Medulla oblongata (tissue), 1 donor: ENCODE measurements at regions not wholly inside any gene's neighbourhood (a gene's known extent, or its start where the extent isn't known, plus 50 kb on each side); places are given as distances from the start of the nearest gene placed in this dataset.

Source experiments
- DNase-seq: peaks from one replicate; pipeline ENCODE4 v3.0.0-alpha.2; 2015; ENCODE audit errors: extremely low spot score

GRCh38 chr18:33817096-33817495 is 239.1 kb downstream of the ASXL3 start:
- no peak for DNase-seq

- no peak for DNase-seq
Observed at GRCh38 chr18:33814546-33814945, 236.5 kb downstream of the ASXL3 start.

GRCh38 chr18:33812186-33812585 is 234.2 kb downstream of the ASXL3 start:
- DNase-seq = no peak

GRCh38 chr18:33805592-33805991 is 227.6 kb downstream of the ASXL3 start:
- no peak for DNase-seq

- DNase-seq = no peak
Observed at GRCh38 chr18:33804258-33804657, 226.2 kb downstream of the ASXL3 start.

- DNase-seq = no peak
Observed at GRCh38 chr18:33803636-33804035, 225.6 kb downstream of the ASXL3 start.

GRCh38 chr18:33802955-33803354 is 224.9 kb downstream of the ASXL3 start:
- no peak for DNase-seq
